ENCODE measurements at regions not wholly inside any gene's neighbourhood (a gene's known extent, or its start where the extent isn't known, plus 50 kb on each side); places are given as distances from the start of the nearest gene placed in this dataset.

DNA sequence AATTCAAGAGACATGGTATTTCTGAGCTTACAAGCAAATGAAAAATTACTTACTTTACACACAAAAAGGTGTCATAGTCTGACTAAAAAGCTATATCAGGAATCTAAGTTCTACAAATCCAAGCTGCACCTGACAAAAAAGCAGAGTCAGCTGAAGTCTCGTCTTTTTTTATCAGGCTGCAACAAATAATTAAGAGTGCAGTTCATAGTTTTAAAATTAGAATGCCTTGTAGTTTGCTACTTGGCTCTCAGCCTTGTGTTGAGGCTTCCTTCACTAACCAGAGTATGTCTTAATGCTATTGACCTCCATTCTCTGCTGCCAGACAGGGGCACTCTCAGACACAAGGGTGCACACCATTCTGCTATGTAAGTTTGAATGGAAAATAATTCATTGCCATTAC lies 940.7 kb downstream of the PCDH7 start:
- ATAC-seq (no peak), DNase-seq (no peak)
- H3K27ac Mint-ChIP-seq, result no peak overlapping the region
- no peak overlapping the region for H3K4me3 Mint-ChIP-seq
- no peaks in the 10 kb centered on the region for H3K27me3 Mint-ChIP-seq
- H3K9me3 Mint-ChIP-seq (ENCODE audit: low read depth), result peaks cover 12% of the 10 kb centered on the region
- CTCF ChIA-PET, result no interaction called here
- no peaks in the 10 kb centered on the region for H3K36me3 Mint-ChIP-seq
- H3K4me1 Mint-ChIP-seq, result no peaks in the 10 kb centered on the region

DNA sequence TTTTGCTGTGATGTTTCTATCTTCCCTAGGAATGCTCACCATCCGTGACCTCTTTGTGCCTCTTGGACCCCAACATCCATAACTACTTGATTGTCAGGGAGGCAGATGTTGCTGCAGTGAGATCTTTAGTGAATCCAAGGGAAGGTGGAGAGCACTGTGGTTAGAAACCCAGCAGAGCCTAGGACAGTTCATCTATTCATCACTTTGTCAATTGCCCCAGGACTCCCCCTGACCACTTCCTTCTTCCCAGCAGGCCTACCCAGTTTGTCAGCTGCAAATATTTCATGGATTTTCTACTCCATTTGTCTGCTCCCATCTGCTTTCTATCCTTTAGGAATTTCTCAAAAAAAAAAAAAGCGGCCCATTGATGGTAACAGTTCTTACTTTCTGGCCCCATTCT lies 942.8 kb downstream of the PCDH7 start:
- Mint-ChIP-seq H3K4me1 (no peaks in the 10 kb centered on the region), H3K9me3 (ENCODE audit: low read depth) (peaks cover 11% of the 10 kb centered on the region), H3K27me3 (no peaks in the 10 kb centered on the region), H3K27ac (no peak overlapping the region), H3K36me3 (no peaks in the 10 kb centered on the region), H3K4me3 (no peak overlapping the region)
- no peak for DNase-seq
- CTCF ChIA-PET, result no interaction called here
- no peak for ATAC-seq

DNA sequence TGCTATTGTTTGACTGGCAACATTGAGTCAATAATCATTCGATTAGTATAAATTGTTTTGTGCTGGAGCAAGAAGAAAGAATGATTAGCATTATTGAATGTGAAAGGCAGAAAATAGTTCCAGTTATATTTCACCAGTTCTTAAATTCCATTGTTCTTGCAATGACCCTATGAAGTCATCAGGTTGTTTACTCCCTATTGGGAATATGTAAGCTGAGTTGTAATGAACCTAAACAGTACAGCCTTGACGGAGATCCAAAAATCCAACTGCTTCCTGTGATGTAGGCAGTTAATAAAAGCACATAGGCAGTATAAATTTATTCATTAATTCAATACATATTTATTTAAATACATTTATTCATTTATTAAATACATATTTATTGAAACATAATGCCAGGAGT lies 947.5 kb downstream of the PCDH7 start:
- H3K27me3 Mint-ChIP-seq, result no peaks in the 10 kb centered on the region
- H3K27ac Mint-ChIP-seq, result no peak overlapping the region
- DNase-seq, result no peak
- H3K36me3 Mint-ChIP-seq, result no peaks in the 10 kb centered on the region
- H3K4me3 Mint-ChIP-seq, result no peak overlapping the region
- no peaks in the 10 kb centered on the region for H3K4me1 Mint-ChIP-seq
- CTCF ChIA-PET, result no interaction called here
- no peak for ATAC-seq
- peaks cover 9% of the 10 kb centered on the region for H3K9me3 Mint-ChIP-seq (ENCODE audit: low read depth)

DNA sequence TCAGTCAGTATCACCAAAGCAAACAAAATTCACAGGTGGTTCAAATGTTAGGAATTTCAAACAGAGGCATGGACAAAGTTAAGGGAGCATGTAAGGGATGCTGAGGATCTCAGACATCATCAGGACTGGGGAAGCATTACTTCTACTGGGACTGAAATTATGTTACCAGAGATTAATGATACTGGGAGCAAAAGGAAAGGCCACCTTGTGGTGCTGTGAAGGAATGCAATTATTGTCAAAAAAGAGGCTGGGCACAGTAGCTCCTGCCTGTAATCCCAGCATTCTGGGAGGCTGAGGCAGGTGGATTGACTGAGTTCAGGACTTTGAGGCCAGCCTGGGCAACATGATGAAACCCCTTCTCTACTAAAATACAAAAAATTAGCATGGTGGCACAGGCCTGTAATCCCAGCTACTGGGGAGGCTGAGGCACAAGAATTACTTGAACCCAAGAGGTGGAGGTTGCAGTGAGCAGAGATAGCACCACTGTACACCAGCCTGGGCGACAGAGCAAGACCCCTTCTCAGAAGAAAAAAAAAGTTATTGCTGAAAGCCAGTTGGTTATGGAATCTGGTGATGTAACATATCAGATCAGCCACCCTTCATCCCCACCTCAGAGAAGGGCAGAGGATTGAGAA lies 954.3 kb downstream of the PCDH7 start:
- H3K36me3 Mint-ChIP-seq, result no peaks in the 10 kb centered on the region
- H3K4me1 Mint-ChIP-seq, result no peaks in the 10 kb centered on the region
- no peaks in the 10 kb centered on the region for H3K27me3 Mint-ChIP-seq
- no peak for ATAC-seq
- H3K27ac Mint-ChIP-seq, result no peak overlapping the region
- DNase-seq, result no peak
- no peaks in the 10 kb centered on the region for H3K9me3 Mint-ChIP-seq (ENCODE audit: low read depth)
- no peak overlapping the region for H3K4me3 Mint-ChIP-seq
- CTCF ChIA-PET, result no interaction called here

DNA sequence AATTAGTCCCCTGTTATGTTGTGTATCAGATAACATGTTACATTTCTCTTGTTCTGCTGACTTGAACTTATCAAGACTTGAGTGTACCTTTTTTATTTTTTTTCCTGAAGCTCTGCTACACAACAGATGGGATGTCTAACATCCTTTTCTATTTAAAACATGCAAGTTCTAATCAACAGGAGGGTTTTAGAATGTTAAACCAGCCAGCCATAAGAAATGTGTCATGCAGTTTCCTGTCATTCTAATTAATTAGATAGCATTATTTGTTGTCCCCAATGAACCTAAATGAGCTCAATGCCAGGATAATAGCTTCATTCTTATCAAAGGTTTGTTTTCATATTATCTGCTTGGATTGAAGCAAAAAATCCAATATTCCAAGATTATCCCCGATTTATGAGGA lies 958.2 kb downstream of the PCDH7 start:
- Mint-ChIP-seq H3K9me3 (ENCODE audit: low read depth) (no peaks in the 10 kb centered on the region), H3K27me3 (no peaks in the 10 kb centered on the region), H3K4me3 (no peak overlapping the region), H3K4me1 (no peaks in the 10 kb centered on the region), H3K36me3 (no peaks in the 10 kb centered on the region), H3K27ac (no peak overlapping the region)
- DNase-seq (no peak), ATAC-seq (no peak)
- CTCF ChIA-PET, result no interaction called here

DNA sequence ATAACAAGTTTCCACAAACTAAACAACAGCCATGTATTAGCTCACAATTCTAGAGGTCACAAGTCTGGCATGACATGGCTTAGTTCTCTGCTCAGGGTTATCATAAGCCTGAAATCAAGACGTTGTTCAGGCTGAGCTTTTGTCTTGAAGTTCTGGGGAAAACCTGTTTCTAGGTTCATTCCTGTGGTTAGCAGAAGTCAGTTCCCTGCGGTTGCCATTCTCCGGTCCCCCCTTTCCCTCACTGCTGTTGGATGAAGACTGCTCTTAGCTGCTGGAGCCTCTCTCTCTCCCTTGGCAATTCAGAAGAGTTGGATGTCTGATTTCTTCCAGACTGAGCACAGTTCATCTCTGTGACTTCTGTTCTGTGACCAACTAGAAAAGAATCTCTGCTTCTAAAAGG lies 962.6 kb downstream of the PCDH7 start:
- H3K9me3 Mint-ChIP-seq (ENCODE audit: low read depth), result peaks cover 4% of the 10 kb centered on the region
- H3K4me1 Mint-ChIP-seq, result no peaks in the 10 kb centered on the region
- no peak for ATAC-seq
- H3K36me3 Mint-ChIP-seq, result no peaks in the 10 kb centered on the region
- no peak overlapping the region for H3K27ac Mint-ChIP-seq
- DNase-seq, result no peak
- no peaks in the 10 kb centered on the region for H3K27me3 Mint-ChIP-seq
- CTCF ChIA-PET, result no interaction called here
- H3K4me3 Mint-ChIP-seq, result no peak overlapping the region

DNA sequence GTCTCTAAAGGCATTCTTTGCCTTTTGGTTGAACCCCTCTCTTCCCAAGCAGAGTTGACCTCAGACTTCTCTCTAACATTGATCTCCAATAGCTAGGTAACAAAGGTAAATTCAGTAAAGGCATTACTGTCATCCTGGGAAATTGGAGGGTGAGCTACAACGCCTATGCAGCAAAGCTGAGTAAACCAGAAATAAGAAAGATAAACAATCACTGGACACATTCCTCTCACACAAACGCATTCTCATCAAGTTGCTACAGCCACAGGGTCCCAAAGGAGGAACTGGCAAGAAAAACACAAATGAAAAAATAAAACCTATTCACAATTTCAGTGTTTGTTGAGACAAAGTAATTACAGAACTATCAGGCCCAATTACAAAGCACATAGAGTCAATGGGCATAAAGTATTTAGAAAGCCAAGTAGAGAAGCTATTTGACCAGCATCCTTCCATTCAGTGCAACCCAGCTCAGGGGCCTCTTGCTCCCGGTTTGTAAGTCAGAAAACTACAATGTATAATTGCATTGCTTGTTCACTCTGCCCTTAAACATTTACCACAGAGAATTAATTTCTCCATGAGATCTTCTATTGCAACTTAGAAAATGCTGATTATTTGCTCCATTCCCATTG lies 967.7 kb downstream of the PCDH7 start:
- H3K4me3 Mint-ChIP-seq, result no peak overlapping the region
- H3K9me3 Mint-ChIP-seq (ENCODE audit: low read depth), result peaks cover 6% of the 10 kb centered on the region
- H3K27ac Mint-ChIP-seq, result no peak overlapping the region
- DNase-seq (no peak), ATAC-seq (no peak)
- no peaks in the 10 kb centered on the region for H3K27me3 Mint-ChIP-seq
- no peaks in the 10 kb centered on the region for H3K36me3 Mint-ChIP-seq
- CTCF ChIA-PET, result no interaction called here
- no peaks in the 10 kb centered on the region for H3K4me1 Mint-ChIP-seq

DNA sequence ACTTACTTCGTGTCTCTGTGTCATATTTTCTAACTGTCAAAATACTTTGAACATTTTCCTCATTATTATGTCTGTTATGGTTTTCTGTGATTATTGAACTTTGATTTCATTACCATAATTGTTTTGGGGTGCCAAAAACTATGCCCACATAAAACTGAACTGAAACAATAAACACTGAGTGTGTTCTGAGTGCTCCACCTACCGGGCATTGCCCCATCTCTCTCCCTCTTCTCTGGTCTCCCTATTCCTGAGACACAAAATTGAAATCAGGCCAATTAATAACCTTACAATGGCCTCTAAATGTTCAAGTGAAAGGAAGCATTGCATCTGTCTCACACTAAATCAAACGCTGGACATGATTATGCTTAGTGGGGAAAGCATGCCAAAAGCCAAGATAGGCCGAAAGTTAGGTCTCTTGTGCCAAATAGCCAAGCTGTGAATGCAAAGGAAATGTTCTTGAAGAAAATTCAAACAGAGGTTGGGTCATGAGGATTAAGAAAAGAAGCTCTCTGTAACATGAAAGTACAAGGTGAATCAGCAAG lies 972.3 kb downstream of the PCDH7 start:
- no peak overlapping the region for H3K4me3 Mint-ChIP-seq
- ATAC-seq (no peak), DNase-seq (no peak)
- no peaks in the 10 kb centered on the region for H3K27me3 Mint-ChIP-seq
- peaks cover 4% of the 10 kb centered on the region for H3K9me3 Mint-ChIP-seq (ENCODE audit: low read depth)
- no peak overlapping the region for H3K27ac Mint-ChIP-seq
- CTCF ChIA-PET, result no interaction called here
- H3K36me3 Mint-ChIP-seq, result no peaks in the 10 kb centered on the region
- H3K4me1 Mint-ChIP-seq, result no peaks in the 10 kb centered on the region

DNA sequence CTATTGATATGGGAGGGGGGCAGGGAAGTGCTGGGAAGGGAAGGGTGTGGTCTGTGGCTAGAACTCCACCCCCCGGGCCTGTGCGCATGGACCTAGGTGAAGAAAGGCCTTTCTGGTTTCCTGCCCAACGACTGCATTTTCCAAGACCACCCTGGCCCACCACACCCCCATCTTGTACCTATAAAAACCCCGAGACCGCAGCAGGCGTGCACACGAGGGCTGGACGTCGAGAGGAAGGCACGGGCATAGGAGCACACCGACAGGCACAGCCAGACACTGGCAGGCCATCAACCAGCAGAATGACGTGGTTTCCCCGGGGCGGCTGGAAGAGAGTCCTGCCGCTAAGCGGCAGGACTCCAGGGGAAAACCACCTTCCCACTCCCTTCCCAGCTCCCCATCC lies 981.1 kb downstream of the PCDH7 start:
- DNase-seq (no peak), ATAC-seq (no peak)
- H3K4me1 Mint-ChIP-seq, result no peaks in the 10 kb centered on the region
- H3K4me3 Mint-ChIP-seq, result no peak overlapping the region
- peaks cover 16% of the 10 kb centered on the region for H3K9me3 Mint-ChIP-seq (ENCODE audit: low read depth)
- no peaks in the 10 kb centered on the region for H3K36me3 Mint-ChIP-seq
- CTCF ChIA-PET, result no interaction called here
- no peak overlapping the region for H3K27ac Mint-ChIP-seq
- no peaks in the 10 kb centered on the region for H3K27me3 Mint-ChIP-seq

DNA sequence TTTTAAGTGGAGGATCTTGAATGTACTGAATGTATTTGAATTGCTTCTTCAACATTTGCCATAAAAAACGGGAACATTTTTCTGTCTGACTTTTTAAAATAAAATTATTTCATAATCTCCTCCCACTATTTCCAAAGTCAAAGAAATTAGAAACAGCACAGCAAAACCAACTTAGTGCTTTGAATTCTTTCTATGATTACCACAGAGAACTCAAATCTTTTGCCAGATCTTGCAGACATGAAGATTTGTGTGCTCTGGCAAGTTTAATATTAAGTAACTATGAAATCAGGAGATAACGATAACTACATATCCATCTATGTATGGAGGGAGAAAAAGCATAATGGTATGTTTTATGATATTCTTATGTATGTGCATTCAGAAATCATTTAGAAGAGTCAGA lies 982.2 kb downstream of the PCDH7 start:
- H3K27ac Mint-ChIP-seq, result no peak overlapping the region
- ATAC-seq (no peak), DNase-seq (no peak)
- no peaks in the 10 kb centered on the region for H3K36me3 Mint-ChIP-seq
- no peaks in the 10 kb centered on the region for H3K27me3 Mint-ChIP-seq
- no peaks in the 10 kb centered on the region for H3K4me1 Mint-ChIP-seq
- H3K4me3 Mint-ChIP-seq, result no peak overlapping the region
- CTCF ChIA-PET, result no interaction called here
- H3K9me3 Mint-ChIP-seq (ENCODE audit: low read depth), result peaks cover 16% of the 10 kb centered on the region

DNA sequence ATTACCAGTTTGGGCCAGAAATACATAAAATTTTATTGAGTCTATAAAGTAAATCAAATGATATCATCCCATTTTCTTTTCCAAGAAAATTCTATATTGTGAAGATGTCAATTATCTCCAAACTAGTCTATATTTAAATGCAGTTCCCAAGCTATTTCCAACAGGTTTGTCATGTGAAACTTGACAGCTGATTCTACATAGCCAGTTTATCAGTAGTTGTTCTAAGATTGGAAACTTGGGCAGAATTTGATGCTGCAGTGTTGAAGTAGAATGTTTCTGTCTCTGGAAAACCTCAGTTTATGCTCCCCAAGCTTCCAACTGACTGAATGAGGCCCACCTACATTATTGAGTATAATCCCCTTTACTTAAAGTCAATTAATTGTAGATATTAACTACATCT lies 994.1 kb downstream of the PCDH7 start:
- Mint-ChIP-seq H3K4me1 (no peaks in the 10 kb centered on the region), H3K4me3 (no peak overlapping the region), H3K36me3 (no peaks in the 10 kb centered on the region), H3K27ac (no peak overlapping the region), H3K9me3 (ENCODE audit: low read depth) (peaks cover 5% of the 10 kb centered on the region), H3K27me3 (no peaks in the 10 kb centered on the region)
- ATAC-seq (no peak), DNase-seq (no peak)
- CTCF ChIA-PET, result no interaction called here

DNA sequence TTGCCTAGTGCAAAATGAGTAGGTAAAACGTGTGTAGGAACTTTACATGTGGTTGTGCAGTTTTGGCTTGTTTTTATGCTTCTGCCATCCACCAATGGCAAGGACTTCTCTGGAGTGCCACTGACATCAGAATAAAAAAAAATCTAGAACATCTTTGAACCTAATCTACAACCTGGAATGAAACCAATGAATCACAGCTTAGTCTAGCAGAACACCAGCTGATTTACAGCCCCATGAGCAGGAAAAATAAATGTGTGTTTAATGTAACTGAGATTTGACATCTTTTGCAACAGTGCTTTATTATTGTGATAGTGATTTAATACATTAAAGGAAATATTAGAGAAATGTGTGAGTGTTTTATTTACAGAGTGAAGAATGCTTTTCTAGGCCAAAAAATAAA lies 995.1 kb downstream of the PCDH7 start:
- Mint-ChIP-seq H3K4me1 (no peaks in the 10 kb centered on the region), H3K27me3 (no peaks in the 10 kb centered on the region), H3K4me3 (no peak overlapping the region), H3K27ac (no peak overlapping the region), H3K9me3 (ENCODE audit: low read depth) (peaks cover 6% of the 10 kb centered on the region), H3K36me3 (no peaks in the 10 kb centered on the region)
- CTCF ChIA-PET, result no interaction called here
- DNase-seq (no peak), ATAC-seq (no peak)

DNA sequence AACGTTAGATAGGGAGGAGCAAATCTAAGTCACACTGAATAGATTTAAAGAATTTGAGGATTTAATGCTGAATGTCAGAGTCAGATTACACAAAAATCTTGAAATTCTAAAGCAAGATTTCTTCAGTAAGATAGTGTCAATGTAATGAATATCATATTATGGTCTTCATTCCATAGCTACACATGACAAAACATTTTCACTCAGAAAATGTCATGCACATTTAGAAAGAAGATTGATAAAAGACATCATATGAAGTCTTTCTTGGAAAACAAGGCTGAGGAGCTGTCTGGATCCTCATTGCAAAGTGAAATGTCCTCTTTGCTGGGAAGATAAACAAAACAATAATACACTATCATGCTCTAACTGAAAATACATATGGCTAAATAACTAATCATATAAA lies 1006.9 kb downstream of the PCDH7 start:
- ATAC-seq, result no peak
- CTCF ChIA-PET, result no interaction called here
- no peaks in the 10 kb centered on the region for H3K4me1 Mint-ChIP-seq
- DNase-seq, result no peak
- no peaks in the 10 kb centered on the region for H3K36me3 Mint-ChIP-seq
- H3K27ac Mint-ChIP-seq, result no peak overlapping the region
- no peak overlapping the region for H3K4me3 Mint-ChIP-seq
- peaks cover 2% of the 10 kb centered on the region for H3K9me3 Mint-ChIP-seq (ENCODE audit: low read depth)
- no peaks in the 10 kb centered on the region for H3K27me3 Mint-ChIP-seq

DNA sequence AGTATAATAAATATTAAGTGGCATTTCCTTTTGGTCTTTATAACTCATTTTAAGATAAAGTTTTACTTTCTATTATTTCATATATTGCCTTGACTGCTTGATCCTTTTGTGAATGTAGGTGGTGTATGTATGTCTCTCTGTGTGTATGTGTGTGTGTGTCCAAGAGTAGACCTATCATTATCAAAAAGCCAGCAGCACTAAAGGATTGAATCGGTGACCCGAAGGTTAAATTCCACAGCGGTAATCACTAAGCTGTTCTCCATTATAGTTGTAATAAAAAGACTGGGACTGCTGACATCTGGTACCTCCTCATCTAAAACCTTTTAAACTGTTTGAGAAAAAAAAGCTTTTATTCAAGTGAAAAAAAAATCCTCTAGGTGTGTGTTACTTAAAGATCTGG lies 1014.8 kb downstream of the PCDH7 start:
- Mint-ChIP-seq H3K36me3 (no peaks in the 10 kb centered on the region), H3K27me3 (no peaks in the 10 kb centered on the region), H3K9me3 (ENCODE audit: low read depth) (peaks cover 8% of the 10 kb centered on the region), H3K27ac (no peak overlapping the region), H3K4me1 (no peaks in the 10 kb centered on the region), H3K4me3 (no peak overlapping the region)
- CTCF ChIA-PET, result no interaction called here
- ATAC-seq (no peak), DNase-seq (no peak)

DNA sequence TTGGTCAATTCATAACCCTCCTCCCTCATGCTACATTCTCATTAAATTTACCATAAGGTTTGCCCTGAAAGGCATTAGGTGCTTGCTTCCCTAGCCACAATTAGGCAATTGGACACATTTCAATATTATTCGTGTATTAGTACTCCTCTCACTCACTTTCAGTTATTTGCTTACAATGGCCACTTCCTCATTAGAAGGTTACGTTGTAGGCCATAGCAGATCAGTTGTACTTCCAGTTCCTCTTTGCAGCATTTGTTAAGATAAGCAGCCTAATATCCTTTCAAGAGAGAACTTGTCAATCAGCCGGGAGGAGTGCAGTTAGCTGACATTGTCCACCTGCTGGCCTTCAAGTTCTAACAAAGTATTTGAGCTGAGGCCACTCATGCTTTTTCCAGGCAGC lies 1017.2 kb downstream of the PCDH7 start:
- Mint-ChIP-seq H3K27ac (no peak overlapping the region), H3K36me3 (no peaks in the 10 kb centered on the region), H3K27me3 (no peaks in the 10 kb centered on the region), H3K4me1 (no peaks in the 10 kb centered on the region), H3K9me3 (ENCODE audit: low read depth) (peaks cover 7% of the 10 kb centered on the region), H3K4me3 (no peak overlapping the region)
- no peak for ATAC-seq
- no peak for DNase-seq
- CTCF ChIA-PET, result no interaction called here
